ENCODE measurements at regions not wholly inside any gene's neighbourhood (a gene's known extent, or its start where the extent isn't known, plus 50 kb on each side); places are given as distances from the start of the nearest gene placed in this dataset.

- no peak for DNase-seq
Observed at GRCh38 chr10:58010073-58010702, 257.5 kb downstream of the IPMK start.

DNA sequence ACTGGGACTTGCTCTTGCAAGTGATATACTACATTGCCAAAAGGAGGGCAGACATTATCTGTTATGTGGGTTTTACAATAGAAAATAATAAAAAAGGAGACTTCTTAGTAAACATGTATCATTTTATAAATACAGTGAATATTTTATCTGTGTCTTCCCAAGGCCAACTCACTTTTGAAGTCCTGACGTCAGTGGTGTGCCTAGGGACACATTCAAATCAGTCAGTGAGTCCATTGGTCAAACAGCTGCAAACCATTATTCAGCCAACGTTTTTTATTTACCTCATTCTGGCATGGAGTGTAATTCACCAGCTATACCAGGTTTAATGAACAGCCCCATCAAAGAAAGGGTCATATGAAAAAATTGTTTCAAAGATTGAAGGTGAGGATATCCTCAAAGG, 263.7 kb downstream of the IPMK start:
- DNase-seq = no peak

DNA sequence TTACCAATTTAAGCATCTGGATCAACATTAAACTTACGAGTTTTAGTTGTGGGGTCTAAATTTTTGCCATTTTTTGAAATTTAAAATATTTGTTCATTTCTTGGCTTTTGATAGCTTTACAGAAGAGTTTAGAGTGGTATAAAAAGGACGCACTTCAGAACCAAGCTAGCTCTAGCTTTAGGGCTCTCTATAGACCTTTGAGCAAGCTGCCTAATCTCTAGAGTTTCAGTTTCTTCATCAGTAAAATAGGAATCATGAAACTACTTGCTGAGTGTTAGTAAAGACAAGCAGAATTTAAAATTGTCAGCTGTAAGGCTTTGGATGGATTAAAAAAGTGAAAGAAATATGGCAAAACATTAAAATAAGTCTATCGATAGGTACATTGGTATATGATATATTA, 266.5 kb downstream of the IPMK start:
- DNase-seq = no peak

- no peak for DNase-seq
Observed at GRCh38 chr10:57996536-57996935, 271.2 kb downstream of the IPMK start.

DNA sequence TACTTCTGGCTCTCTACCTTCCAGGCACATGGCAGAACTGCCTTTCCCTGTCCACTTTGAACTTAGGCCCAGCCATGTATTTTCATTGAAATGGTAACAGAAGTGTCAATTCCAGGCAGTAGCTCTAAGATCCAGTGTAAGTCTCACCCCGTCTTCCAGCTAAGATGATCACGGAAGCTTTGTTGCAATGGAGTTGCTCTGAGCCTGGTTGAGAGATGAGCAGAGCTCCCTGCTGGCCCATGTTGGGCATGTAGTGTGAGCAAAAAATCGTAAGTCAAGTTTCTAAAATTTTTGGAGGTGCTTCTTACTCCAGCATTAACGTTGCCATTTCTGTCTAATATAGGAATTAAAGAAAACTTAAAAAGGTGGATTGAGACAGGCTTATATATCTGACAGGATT, 274.4 kb downstream of the IPMK start:
- no peak for DNase-seq

GRCh38 chr10:57992321-57993077, 275.2 kb downstream of the IPMK start:
- no peak for DNase-seq

DNA sequence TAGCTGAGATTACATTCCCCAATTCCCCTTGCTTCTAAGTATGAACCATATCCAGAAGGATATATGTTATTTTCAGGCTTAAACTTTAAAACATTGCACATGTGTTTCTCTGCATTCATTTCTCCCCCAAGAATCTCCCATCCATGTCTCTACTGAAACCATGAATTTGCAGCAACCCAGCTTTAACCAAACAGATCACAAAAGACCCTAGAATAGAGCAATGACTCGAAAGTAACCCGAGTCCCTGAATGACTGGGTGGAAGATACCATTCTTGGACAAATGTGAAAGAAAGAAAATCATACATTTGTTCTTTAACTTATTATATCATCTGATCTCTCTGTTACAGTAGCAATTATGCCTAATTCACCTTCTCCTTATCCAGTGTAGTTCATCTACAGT, 278.7 kb downstream of the IPMK start:
- no peak for DNase-seq

GRCh38 chr10:57987055-57987721, 280.5 kb downstream of the IPMK start:
- DNase-seq = no peak

DNA sequence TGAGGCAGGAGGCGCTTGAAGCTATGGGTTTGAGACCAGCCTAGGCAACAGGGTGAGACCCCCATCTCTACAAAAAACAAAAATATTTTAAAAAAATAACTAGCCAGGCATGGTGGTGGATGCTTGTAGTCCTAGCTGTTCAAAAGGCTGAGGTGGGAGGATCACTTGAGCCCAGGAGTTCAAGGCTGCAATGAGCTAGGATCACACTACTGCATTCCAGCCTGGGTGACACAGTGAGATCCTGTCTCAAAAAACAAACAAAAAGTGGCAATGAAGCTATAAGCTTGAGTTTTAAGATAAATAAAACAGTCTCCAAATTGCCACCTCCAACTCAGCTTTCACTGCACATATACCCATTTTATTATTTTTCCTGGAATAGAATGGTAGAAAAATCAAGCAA, 281.3 kb downstream of the IPMK start:
- DNase-seq = no peak

DNA sequence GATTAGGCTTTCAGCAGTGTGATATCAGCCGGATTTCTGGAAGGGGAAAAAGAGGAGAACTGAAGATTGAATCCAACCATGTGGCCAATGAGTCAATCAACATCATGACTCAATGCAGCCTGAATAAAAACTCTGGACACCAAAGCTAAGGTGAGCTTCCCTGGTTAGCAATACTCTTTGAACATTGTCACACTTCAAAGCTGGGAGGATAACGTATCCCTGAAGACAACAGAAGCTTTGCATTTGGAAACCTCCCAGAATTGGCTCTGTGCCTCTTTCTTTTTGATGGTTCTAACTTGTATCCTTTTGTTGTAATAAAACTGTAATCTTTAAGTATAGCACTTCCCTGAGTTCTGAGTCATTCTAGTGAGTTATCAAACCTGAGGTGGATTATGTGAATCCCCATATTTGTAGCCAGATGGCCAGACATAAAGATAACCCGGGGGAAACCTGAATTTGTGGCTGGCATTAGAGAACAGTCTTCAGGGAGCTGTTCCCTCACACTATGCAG, 284.4 kb downstream of the IPMK start:
- no peak for DNase-seq

DNA sequence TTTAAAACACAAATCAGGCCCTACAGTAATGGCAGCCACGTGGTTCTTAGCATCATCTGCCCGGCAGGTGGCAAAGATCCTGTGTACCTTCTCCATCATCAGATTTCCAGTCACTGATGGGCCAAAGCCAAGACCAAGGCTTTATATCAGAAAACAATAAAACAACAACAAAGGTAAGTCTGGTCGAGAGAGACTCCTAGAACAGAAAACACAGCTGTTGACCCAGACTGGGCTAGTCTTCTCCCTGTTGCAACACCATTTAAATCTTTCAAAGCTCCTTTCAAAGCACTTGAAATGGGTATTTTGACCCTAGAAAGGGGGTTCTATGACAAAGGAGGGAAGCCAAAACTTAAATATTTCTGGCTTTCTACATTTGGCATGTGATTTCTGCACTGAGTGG, 285.6 kb downstream of the IPMK start:
- no peak for DNase-seq

- no peak for DNase-seq
Observed at GRCh38 chr10:57979956-57980355, 287.7 kb downstream of the IPMK start.

- no peak for DNase-seq
Observed at GRCh38 chr10:57979491-57979890, 288.2 kb downstream of the IPMK start.

DNA sequence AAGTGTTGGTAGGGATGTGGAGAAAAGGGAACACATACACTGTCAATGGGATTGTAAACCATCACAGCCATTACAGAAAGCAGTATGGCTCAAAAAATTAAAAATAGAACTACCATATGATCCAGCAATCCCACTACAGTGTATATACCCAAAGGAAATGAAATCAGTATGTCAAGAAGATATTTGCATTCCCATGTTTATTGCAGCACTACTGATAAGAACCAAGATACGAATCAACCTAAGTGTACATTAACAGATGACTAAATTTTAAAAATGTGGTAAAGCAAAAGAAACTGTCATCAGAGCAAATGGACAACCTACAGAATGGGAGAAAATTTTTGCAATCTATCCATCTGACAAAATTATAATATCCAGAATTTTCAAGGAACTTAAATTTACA, 290.4 kb downstream of the IPMK start:
- no peak for DNase-seq

- no peak for DNase-seq
Observed at GRCh38 chr10:57973451-57973850, 294.2 kb downstream of the IPMK start.

DNA sequence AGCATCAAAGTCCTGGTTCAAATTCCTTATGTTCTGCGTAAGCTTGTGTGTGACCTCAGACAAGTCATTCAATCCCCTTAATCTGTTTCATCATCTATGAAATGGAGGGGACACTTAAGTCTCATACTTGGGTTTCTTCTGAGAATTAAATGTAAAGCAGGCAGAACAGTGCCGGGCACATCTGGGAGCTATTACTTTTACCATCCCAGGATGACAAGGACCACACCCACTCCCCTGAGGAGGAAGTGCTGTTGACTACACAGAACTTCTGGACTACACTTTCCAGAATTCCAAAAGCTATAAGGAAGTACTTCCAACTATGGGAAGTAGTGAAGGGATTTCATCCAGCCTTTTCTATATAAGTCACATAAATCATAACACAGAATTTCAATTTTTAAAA, 294.9 kb downstream of the IPMK start:
- no peak for DNase-seq

DNA sequence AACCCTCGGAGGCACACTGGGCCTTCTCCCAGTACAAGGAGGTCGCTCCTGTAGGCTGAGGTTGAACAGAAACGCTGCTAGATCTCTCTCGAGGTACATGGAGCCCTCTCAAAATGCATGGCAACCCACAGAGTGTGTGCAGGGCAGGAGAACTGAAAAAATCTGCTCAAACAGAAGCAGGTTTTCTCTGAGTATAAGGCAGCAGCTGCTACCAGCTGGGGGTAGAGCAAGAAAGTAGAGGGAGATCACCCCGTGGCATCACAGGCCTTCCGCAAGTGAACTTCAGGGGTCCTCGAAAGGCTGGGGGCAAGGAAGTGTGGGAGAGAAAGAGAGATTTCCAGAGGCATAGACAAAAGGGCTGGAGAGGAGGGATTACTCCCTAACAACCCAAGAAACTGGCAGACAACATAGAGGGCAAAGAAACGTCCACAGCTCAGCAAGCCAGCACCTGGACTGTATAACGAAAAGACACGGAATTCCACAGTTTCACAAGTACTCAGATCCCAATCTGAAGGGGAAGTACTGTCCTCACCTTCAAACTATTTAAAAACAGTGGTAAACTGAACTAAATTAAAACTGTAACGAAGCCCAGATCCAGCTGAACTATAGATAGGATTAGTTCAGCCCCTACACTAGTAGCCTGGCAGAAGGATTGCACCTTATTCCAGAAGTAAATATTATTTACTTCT, 299.2 kb downstream of the IPMK start:
- DNase-seq = no peak

- no peak for DNase-seq
Observed at GRCh38 chr10:57964351-57964750, 303.3 kb downstream of the IPMK start.

- no peak for DNase-seq
Observed at GRCh38 chr10:57963546-57963945, 304.1 kb downstream of the IPMK start.

- no peak for DNase-seq
Observed at GRCh38 chr10:57962839-57963238, 304.9 kb downstream of the IPMK start.

- DNase-seq = no peak
Observed at GRCh38 chr10:57961487-57961886, 306.2 kb downstream of the IPMK start.

DNA sequence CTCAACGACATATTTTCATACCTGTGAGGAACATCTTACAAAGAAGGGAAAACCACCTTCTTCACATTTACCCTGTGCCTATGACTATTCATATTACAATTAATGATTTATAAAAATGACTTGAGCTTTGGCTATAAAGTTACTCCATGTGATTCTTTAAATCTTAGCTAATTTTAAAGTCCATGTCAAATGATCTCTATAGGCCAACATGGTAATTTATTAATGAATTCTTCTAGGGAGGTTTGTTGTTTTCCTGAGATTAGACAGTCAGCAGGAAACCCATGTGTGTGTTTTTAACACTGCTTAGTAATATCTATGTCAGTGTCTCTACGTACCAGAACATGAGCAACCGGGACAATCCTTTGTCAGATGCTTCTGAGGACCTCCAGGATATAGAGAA, 307.3 kb downstream of the IPMK start:
- DNase-seq = no peak

- no peak for DNase-seq
Observed at GRCh38 chr10:57959318-57960006, 308.2 kb downstream of the IPMK start.
